Activated CD8-positive, alpha-beta memory T cell treated with anti-CD3 and anti-CD28 coated beads, Interleukin-2, amount 10 ng/mL, durations not matched to agents 7 days and 5 days (primary cell): ENCODE measurements at regions not wholly inside any gene's neighbourhood (a gene's known extent, or its start where the extent isn't known, plus 50 kb on each side); places are given as distances from the start of the nearest gene placed in this dataset.
"Not testable (repeated sequence)": the region's sequence is repeated elsewhere in the genome, so short reads cannot be mapped to it uniquely, and the experiment has no call there.

ENCODE experiments used
- ATAC-seq: fragments of 150-1000 bp; cut with Tn5 transposase; one replicate; pipeline ENCODE4 v1.10.0; 2021; ENCODE audit warnings: moderate library complexity
- CTCF ChIA-PET: fragments of 350-600 bp; sonication (Branson Sonifier 250); formaldehyde crosslinking; loops from one replicate; lab custom pipeline; 2021; ENCODE audit warnings: antibody characterized with exemption; lab: Charles Lee
- DNase-seq: peaks from one replicate; pipeline ENCODE4 v3.0.0-alpha.2; 2020
- H3K27ac Mint-ChIP-seq: one replicate; pipeline ENCODE4 v1.8.0; 2021; ENCODE audit warnings: mild to moderate bottlenecking, mixed read lengths
- H3K27me3 Mint-ChIP-seq: one replicate; pipeline ENCODE4 v1.8.0; 2021; ENCODE audit warnings: mixed read lengths
- H3K36me3 Mint-ChIP-seq: one replicate; pipeline ENCODE4 v1.8.0; 2021; ENCODE audit warnings: mild to moderate bottlenecking, mixed read lengths
- H3K4me1 Mint-ChIP-seq: one replicate; pipeline ENCODE4 v1.8.0; 2021; ENCODE audit warnings: mixed read lengths
- H3K4me3 Mint-ChIP-seq: one replicate; pipeline ENCODE4 v1.8.0; 2021; ENCODE audit warnings: mild to moderate bottlenecking, moderate library complexity, mixed read lengths
- H3K9me3 Mint-ChIP-seq: one replicate; pipeline ENCODE4 v1.8.0; 2022; ENCODE audit warnings: low read depth, mixed read lengths

GRCh38 chr4:38371391-38371851 lies 292.6 kb upstream of the KLF3 start:
- Mint-ChIP-seq H3K27ac (no peak overlapping the region), H3K36me3 (peaks cover 2% of the 10 kb centered on the region), H3K4me3 (no peak overlapping the region), H3K27me3 (peaks cover 4% of the 10 kb centered on the region), H3K4me1 (no peaks in the 10 kb centered on the region), H3K9me3 (no peaks in the 10 kb centered on the region)
- ATAC-seq: no peak
- DNase-seq: no peak
- CTCF ChIA-PET: no interaction called here

- CTCF ChIA-PET: no interaction called here
- ATAC-seq (no peak), DNase-seq (no peak)
- Mint-ChIP-seq H3K36me3 (peaks cover 2% of the 10 kb centered on the region), H3K9me3 (no peaks in the 10 kb centered on the region), H3K4me1 (no peaks in the 10 kb centered on the region), H3K27me3 (peaks cover 4% of the 10 kb centered on the region), H3K27ac (no peak overlapping the region), H3K4me3 (no peak overlapping the region)
These were observed 290.6 kb upstream of the KLF3 start for GRCh38 chr4:38373375-38373774.

DNA sequence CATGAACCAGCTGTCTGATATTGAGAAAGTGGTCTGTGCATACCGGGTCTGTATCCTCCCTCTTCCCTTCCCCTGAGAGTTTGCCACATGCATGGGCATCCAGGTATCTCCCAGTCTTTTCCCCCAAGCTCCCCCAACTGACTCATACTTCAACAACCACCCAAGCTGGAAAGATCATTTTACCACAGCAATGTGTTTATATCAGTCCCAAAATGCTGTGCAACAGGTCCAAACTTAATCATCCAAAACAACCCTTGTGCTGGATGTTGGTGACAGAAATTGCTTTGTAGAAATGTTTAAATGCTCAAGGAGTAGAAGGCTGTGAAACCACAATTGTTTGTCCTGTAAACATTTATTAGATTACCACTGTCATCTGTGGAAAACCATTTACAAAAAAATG lies 286.8 kb upstream of the KLF3 start:
- H3K27ac Mint-ChIP-seq: no peak overlapping the region

GRCh38 chr4:38378478-38378877 lies 285.5 kb upstream of the KLF3 start:
- DNase-seq (no peak), ATAC-seq (no peak)
- Mint-ChIP-seq H3K27ac (no peak overlapping the region), H3K4me3 (no peak overlapping the region), H3K9me3 (no peaks in the 10 kb centered on the region), H3K4me1 (no peaks in the 10 kb centered on the region), H3K27me3 (peaks cover 2% of the 10 kb centered on the region), H3K36me3 (no peaks in the 10 kb centered on the region)
- CTCF ChIA-PET: no interaction called here

More for the DNA sequence above, 286.8 kb upstream of the KLF3 start:
- Mint-ChIP-seq H3K27me3 (peaks cover 4% of the 10 kb centered on the region), H3K4me3 (no peak overlapping the region), H3K4me1 (no peaks in the 10 kb centered on the region), H3K36me3 (peaks cover 2% of the 10 kb centered on the region), H3K9me3 (no peaks in the 10 kb centered on the region)
- no peak for ATAC-seq
- no peak for DNase-seq
- CTCF ChIA-PET: no interaction called here

- peaks cover 2% of the 10 kb centered on the region for H3K27me3 Mint-ChIP-seq
- H3K4me3 Mint-ChIP-seq: no peak overlapping the region
- no peaks in the 10 kb centered on the region for H3K9me3 Mint-ChIP-seq
- H3K4me1 Mint-ChIP-seq: no peaks in the 10 kb centered on the region
- H3K27ac Mint-ChIP-seq: no peak overlapping the region
- CTCF ChIA-PET: no interaction called here
- no peak for ATAC-seq
- H3K36me3 Mint-ChIP-seq: no peaks in the 10 kb centered on the region
- DNase-seq: no peak
These were observed 282.2 kb upstream of the KLF3 start for GRCh38 chr4:38381788-38382187.

- no peak for DNase-seq
- CTCF ChIA-PET: no interaction called here
- no peak for ATAC-seq
- Mint-ChIP-seq H3K27me3 (peaks cover 2% of the 10 kb centered on the region), H3K4me3 (no peak overlapping the region), H3K36me3 (no peaks in the 10 kb centered on the region), H3K27ac (no peak overlapping the region), H3K9me3 (no peaks in the 10 kb centered on the region), H3K4me1 (no peaks in the 10 kb centered on the region)
These were observed 281.5 kb upstream of the KLF3 start for GRCh38 chr4:38382520-38382919.

- CTCF ChIA-PET: no interaction called here
- Mint-ChIP-seq H3K4me3 (no peak overlapping the region), H3K4me1 (no peaks in the 10 kb centered on the region), H3K36me3 (no peaks in the 10 kb centered on the region), H3K9me3 (no peaks in the 10 kb centered on the region), H3K27me3 (no peaks in the 10 kb centered on the region), H3K27ac (no peak overlapping the region)
- DNase-seq (no peak), ATAC-seq (no peak)
These were observed 280.3 kb upstream of the KLF3 start for GRCh38 chr4:38383646-38384121.

DNA sequence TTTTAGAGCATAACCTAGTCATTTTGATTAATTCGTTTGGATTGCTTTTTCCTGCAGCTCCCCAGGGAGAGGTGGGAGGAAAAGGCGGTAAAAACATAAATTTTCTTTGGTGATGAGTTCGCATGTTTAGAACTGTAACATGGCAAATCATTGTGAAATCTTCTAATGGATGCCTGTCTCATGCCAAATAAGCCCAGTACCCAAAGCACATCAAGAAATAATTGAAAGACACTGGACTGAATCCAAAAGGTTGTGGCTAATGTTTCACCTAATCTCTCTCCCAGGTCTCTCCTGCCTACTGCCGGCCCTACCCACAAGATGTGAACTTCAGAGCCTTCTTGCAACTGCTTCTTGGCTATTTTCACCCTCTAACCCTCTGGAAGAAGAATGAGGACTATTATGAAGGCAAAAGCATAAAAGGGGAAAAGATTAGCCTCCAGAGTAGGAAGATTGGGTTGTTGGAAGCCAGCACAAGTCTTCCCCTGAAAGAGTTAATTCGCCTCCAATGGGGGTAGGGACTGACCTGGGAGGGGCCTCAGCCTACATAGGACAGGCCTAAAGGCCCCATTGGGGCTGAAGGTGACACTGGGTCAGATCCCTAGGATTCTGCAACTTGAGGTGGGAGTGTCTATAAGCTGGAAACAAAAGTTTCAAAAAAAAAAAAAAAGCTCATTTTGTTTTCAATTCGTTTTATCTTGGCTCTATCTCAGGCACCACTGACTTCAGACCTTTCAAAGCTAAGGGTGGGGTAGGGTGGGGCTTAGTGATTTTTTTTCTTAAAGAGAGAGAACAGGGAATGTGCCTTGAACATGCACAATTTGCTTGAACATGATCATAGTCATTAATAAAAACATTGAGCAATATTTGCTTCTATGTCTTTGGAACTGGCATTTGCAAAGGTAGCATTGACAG lies 278.6 kb upstream of the KLF3 start:
- Mint-ChIP-seq H3K9me3 (peaks cover 3% of the 10 kb centered on the region), H3K4me3 (no peak overlapping the region), H3K36me3 (peaks cover 3% of the 10 kb centered on the region), H3K4me1 (no peaks in the 10 kb centered on the region), H3K27ac (no peak overlapping the region), H3K27me3 (no peaks in the 10 kb centered on the region)
- CTCF ChIA-PET: no interaction called here
- no peak for ATAC-seq
- no peak for DNase-seq

GRCh38 chr4:38386005-38386551 lies 277.9 kb upstream of the KLF3 start:
- Mint-ChIP-seq H3K4me3 (no peak overlapping the region), H3K9me3 (peaks cover 7% of the 10 kb centered on the region), H3K36me3 (peaks cover 3% of the 10 kb centered on the region), H3K27me3 (no peaks in the 10 kb centered on the region), H3K27ac (no peak overlapping the region), H3K4me1 (no peaks in the 10 kb centered on the region)
- no peak for DNase-seq
- CTCF ChIA-PET: no interaction called here
- no peak for ATAC-seq

- CTCF ChIA-PET: no interaction called here
- H3K36me3 Mint-ChIP-seq: peaks cover 3% of the 10 kb centered on the region
- H3K27me3 Mint-ChIP-seq: no peaks in the 10 kb centered on the region
- H3K4me3 Mint-ChIP-seq: no peak overlapping the region
- no peaks in the 10 kb centered on the region for H3K4me1 Mint-ChIP-seq
- H3K9me3 Mint-ChIP-seq: peaks cover 11% of the 10 kb centered on the region
- H3K27ac Mint-ChIP-seq: no peak overlapping the region
- DNase-seq (no peak), ATAC-seq (no peak)
These were observed 277.3 kb upstream of the KLF3 start for GRCh38 chr4:38386654-38387188.

DNA sequence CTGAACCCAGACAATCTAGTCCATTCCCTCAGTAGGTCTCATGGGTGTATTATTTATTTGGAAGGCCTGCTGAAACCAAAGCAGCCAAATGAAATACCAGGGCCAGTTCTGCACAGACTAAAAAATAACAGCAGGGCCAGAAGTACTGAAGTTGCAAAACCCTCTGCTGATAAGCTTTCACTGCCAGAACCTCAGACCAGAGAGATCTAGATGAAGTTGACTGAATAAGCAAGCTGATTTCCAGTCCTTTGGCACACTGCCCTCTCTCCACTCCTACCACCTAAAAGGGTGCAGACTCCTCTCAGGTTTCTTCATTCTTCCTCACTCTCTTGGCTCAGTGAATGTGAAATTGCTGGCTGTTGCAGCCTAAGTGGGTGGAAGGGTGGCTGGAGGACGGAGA lies 276.7 kb upstream of the KLF3 start:
- ATAC-seq: no peak
- no peaks in the 10 kb centered on the region for H3K27me3 Mint-ChIP-seq
- H3K9me3 Mint-ChIP-seq: peaks cover 15% of the 10 kb centered on the region
- H3K36me3 Mint-ChIP-seq: peaks cover 3% of the 10 kb centered on the region
- no peaks in the 10 kb centered on the region for H3K4me1 Mint-ChIP-seq
- DNase-seq: no peak
- no peak overlapping the region for H3K27ac Mint-ChIP-seq
- CTCF ChIA-PET: no interaction called here
- no peak overlapping the region for H3K4me3 Mint-ChIP-seq

GRCh38 chr4:38387819-38388218 lies 276.2 kb upstream of the KLF3 start:
- H3K27ac Mint-ChIP-seq: no peak overlapping the region
- DNase-seq (no peak), ATAC-seq (no peak)
- H3K9me3 Mint-ChIP-seq: peaks cover 15% of the 10 kb centered on the region
- H3K27me3 Mint-ChIP-seq: no peaks in the 10 kb centered on the region
- no peak overlapping the region for H3K4me3 Mint-ChIP-seq
- H3K4me1 Mint-ChIP-seq: no peaks in the 10 kb centered on the region
- H3K36me3 Mint-ChIP-seq: peaks cover 3% of the 10 kb centered on the region
- CTCF ChIA-PET: no interaction called here

DNA sequence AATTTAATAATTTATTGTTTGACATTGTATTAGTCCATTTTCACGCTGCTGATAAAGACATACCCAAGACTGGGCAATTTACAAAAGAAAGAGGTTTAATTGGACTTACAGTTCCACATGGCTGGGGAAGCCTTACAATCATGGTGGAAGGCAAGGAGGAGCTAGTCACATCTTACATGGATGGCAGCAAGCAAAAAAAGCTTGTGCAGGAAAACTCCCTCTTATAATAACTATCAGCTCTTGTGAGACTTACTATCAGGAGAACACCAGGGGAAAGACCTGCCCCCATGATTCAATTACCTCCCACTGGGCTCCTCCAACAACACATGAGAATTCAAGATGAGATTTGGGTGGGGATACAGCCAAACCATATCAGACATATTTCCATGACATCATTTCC lies 275.1 kb upstream of the KLF3 start:
- H3K27me3 Mint-ChIP-seq, H3K27ac Mint-ChIP-seq, H3K36me3 Mint-ChIP-seq, DNase-seq, ATAC-seq, H3K4me1 Mint-ChIP-seq, CTCF ChIA-PET, H3K4me3 Mint-ChIP-seq: not testable (repeated sequence)
- H3K9me3 Mint-ChIP-seq: peaks cover 18% of the 10 kb centered on the region
